GM21619 (cell line): ENCODE measurements at regions not wholly inside any gene's neighbourhood (a gene's known extent, or its start where the extent isn't known, plus 50 kb on each side); places are given as distances from the start of the nearest gene placed in this dataset.
"Not testable (repeated sequence)": the region's sequence is repeated elsewhere in the genome, so short reads cannot be mapped to it uniquely, and the experiment has no call there.

Experiments
- ATAC-seq: cut with Tn5 transposase; IDR thresholded peaks from one replicate; pipeline ENCODE4 v1.9.1; 2021; ENCODE audit not compliant: unreplicated experiment

- no peak for ATAC-seq
Measured at GRCh38 chr20:40955326-40955725, 73.3 kb upstream of the TOP1 start.

- not testable (repeated sequence) for ATAC-seq
Measured at GRCh38 chr20:40955826-40956225, 72.8 kb upstream of the TOP1 start.

GRCh38 chr20:40956542-40957264 is 71.9 kb upstream of the TOP1 start:
- ATAC-seq, result no peak

GRCh38 chr20:40957265-40957760 is 71.3 kb upstream of the TOP1 start:
- ATAC-seq, result no peak

GRCh38 chr20:40958598-40958997 is 70.0 kb upstream of the TOP1 start:
- ATAC-seq, result no peak

- ATAC-seq, result no peak
Measured at GRCh38 chr20:40959325-40960092, 69.1 kb upstream of the TOP1 start.

GRCh38 chr20:40960101-40960500 is 68.5 kb upstream of the TOP1 start:
- no peak for ATAC-seq

- no peak for ATAC-seq
Measured at GRCh38 chr20:40960521-40960956, 68.1 kb upstream of the TOP1 start.

- no peak for ATAC-seq
Measured at GRCh38 chr20:40961176-40961575, 67.4 kb upstream of the TOP1 start.

GRCh38 chr20:40961686-40962640 is 66.7 kb upstream of the TOP1 start:
- ATAC-seq, result no peak

GRCh38 chr20:40962733-40963504 is 65.7 kb upstream of the TOP1 start:
- peak; percentile 72 for ATAC-seq

- no peak for ATAC-seq
Measured at GRCh38 chr20:40963505-40963845, 65.1 kb upstream of the TOP1 start.

GRCh38 chr20:40965671-40966070 is 63.0 kb upstream of the TOP1 start:
- ATAC-seq, result no peak

GRCh38 chr20:40966103-40966502 is 62.5 kb upstream of the TOP1 start:
- no peak for ATAC-seq

- no peak for ATAC-seq
Measured at GRCh38 chr20:40966516-40967185, 62.0 kb upstream of the TOP1 start.

- no peak for ATAC-seq
Measured at GRCh38 chr20:40967700-40968099, 60.9 kb upstream of the TOP1 start.

GRCh38 chr20:40968816-40969562 is 59.6 kb upstream of the TOP1 start:
- peak; percentile 64 for ATAC-seq

GRCh38 chr20:40970218-40970617 is 58.4 kb upstream of the TOP1 start:
- ATAC-seq, result no peak

GRCh38 chr20:40977218-40977617 is 51.4 kb upstream of the TOP1 start:
- no peak for ATAC-seq
